Right kidney (tissue), 1 donor: ENCODE measurements at regions not wholly inside any gene's neighbourhood (a gene's known extent, or its start where the extent isn't known, plus 50 kb on each side); places are given as distances from the start of the nearest gene placed in this dataset.
"Not testable (repeated sequence)": the region's sequence is repeated elsewhere in the genome, so short reads cannot be mapped to it uniquely, and the experiment has no call there.

Experiments used
- DNase-seq: peaks from one replicate; pipeline ENCODE4 v3.0.0-alpha.2; 2016

DNA sequence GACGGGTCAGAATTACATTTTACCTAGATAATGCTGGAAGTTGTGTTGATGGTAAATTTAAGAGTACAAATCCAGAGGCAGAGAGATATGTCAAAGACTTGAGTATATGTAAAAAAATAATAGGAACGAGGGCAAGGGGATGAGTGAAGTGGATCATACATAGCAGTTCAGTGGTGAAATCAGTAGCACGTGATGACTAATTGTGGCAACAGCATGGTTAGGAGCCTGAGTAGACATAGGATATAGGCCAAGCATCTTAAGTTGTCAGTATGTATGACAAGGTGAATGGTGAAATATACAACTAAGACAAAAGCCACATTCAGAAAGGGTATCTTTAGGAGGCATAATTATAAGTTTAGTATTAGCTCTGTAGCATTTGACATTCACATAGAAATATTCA is 826.5 kb upstream of the PIK3C3 start:
- DNase-seq, result no peak

DNA sequence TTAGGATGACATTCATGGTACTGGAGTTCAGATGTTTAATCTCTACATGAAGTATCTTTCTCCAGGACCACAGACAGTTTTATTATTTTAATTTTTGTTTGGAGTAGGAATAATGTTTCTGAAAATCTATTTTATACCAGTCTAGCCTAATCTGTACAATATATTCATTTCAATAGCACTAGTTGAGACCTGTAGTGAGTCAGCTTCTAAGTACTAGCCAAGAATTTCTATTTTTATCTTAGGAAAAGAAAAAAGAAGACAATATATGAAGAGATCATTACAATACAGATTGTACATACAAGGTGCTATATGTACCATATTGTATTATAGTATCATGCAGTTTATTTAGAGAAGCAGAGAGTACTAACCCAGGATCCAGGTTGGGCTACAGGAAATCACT is 826.9 kb upstream of the PIK3C3 start:
- no peak for DNase-seq

DNA sequence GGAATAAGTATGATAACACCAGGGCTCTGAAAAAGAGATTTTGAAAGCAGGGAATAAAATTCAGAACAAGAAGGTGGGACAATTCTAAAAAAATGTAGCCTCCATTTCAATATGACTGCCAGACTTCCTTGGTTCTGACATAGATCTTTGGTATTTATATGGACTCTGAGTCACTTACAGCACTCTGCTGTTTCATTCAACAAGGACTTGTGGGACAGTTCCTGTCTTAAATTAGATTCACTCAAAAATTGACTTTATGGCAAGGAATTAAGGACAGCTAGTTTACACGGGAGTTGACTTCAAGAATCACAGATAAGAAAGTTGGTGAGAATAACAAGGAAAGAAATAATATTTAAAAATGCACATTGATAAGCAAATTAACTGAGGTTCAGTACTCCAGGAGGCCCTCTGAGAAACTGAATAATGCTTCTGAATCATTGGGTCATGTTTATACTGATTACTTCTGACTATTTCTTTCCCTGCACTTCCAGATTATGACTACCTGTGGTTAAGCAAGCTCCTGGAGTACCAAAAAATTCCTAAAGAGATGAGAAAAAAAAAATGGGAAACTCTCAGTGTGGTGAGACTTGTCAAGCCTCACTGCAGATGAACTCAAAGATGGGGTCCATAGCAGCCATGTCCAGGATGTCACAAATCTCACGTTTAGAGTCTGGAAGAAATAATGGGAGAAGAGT is 828.3 kb upstream of the PIK3C3 start:
- DNase-seq, result no peak

DNA sequence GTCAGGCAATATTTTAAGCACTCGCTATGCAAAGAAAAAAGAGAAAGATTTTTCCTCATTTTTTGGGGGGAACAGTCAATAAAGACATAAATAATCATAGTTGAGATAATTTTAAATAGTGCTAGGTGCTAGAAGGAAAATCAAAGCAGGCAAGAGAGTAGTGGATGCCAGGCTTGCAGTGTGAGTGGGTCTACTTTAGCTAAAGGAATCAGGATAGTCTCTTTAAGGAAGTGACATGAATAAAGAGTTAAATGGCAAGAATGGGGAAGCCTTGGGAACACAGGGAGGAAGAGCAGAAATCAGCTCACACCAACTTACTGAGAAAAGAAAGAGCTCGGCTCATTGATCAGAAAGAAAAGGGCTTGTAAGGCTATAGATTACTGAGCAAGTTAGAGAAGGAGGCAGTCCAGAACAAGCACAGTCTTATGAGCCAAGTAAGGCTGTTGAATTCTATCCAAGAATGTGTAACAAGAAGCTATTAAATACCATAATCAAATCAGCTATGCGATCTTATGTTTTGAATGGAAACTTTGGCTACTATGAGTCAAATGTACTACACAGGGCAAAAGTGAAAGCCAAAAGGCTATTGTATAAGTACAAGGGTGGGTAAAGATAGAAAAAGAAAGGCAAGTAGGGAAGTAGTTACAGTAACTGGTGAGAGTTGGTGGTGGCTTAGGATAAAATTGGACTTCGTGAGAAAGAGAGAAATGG is 833.8 kb upstream of the PIK3C3 start:
- DNase-seq, result no peak

DNA sequence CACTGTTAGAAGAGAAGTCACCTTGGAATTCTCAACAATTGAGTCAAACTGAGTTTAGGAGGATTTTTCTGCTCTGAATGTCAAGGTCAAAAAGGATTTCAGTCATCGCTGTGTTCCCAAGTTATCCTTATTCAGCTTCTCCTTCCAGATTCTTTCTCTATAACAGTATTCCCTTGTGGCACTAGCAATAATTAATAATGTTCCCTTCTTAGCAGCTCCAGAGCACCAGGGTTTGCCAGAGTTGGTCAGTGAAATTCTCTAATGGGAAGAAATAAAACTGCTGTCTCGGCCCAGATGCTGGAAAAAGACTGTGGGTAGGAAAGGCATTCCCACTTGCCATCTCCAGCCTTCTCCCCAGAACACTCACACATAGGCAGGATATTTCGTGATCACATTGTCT is 836.0 kb upstream of the PIK3C3 start:
- no peak for DNase-seq

DNA sequence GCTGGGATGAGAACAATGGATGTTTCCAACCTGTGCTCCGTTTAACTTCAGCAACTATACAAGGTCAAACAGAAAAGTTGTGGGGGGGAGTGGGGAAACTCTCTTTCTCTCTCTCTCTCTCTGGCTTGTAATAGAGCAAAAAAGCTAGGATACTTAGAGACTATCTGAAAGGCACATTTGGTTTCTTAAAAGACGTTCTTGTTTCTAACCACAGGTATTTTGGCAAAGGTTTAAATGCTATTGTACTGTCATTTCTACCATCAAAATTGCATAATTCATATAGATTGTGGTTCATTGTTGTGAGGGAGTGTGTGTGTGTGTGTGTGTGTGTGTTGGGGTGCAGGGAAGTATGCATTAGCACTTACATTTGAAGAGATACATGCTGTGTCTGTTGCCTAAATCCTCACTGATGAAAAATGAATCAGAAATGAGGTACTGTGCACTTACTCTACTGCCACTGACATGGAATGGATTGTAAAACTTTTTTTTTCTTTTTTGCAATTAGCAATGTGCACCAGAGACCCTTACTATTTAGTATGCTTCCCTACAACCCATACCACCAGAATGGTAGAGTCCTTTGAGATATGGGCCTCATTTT is 841.0 kb upstream of the PIK3C3 start:
- no peak for DNase-seq

DNA sequence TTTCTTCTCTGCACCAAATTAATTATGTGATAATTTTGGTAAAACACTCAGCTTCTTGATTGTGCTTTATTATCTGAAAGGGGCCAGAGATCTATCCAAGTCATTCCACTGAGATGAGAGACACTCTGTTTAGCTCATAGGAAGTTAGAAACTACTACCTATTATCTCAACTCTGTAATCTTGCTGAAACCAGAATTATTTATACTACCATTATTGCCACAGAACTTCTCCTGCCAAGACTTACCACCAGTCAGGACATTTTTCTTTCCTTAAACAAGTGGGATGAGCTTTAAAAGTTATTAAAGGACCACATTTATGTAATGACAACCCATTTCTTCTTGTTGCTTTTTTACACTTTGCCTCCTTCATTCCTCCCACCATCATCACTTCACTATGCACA is 855.6 kb upstream of the PIK3C3 start:
- DNase-seq, result no peak

DNA sequence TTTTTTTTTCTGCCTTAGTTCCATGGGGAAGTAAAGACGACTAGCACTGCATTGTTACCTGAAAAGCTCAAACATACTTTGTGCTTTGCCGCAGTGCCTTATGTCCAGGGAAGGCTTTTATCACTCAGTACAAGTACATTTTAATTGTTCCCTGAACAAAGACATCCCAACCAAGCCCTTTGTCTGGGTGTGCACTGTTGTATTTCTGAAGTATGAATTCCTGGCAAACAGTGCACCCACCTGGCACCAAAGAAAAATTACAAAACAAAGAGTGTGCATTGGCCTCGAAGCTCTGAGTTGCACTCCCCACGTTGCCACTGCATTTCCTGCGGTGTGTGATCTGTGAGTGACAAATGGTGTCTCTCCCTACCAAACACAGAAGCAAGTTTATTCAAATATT is 858.5 kb upstream of the PIK3C3 start:
- no peak for DNase-seq

DNA sequence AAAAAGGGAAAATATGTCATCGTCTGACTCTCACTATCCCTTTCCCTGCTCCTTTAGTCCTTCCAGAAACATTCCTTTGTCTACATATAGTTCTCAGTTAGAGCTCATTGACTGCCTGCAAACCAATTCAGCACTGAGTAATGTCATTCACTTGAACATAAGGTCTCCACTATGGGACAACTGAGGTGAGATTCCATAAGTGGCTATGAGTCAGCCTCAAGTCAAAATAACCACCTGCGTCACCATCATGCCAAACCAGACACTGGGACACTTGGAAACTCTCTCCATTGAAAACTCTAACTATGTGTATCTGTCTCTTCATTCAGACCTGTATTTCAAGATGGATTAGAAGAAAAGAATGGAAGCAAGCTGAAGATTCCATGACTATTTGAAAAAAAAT is 878.0 kb upstream of the PIK3C3 start:
- DNase-seq, result no peak

DNA sequence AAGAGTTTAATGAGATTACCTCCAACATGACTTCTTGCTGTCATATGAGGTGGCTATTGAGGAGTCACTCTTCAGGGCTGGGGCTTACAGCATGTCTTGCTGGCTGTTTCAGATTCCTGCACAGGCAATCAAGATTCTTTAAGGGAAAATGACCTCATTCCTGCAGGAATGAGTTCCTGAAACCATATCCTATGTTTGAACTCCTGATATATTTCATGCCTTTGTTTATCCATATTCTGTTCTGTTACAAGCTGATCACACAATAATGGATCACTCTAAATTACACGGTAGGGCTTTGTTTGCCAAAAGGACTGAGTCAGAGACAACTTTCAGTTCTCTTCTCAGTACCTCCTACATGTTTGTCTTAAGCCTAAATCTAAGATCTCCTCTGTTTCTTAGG is 879.8 kb upstream of the PIK3C3 start:
- DNase-seq, result no peak

DNA sequence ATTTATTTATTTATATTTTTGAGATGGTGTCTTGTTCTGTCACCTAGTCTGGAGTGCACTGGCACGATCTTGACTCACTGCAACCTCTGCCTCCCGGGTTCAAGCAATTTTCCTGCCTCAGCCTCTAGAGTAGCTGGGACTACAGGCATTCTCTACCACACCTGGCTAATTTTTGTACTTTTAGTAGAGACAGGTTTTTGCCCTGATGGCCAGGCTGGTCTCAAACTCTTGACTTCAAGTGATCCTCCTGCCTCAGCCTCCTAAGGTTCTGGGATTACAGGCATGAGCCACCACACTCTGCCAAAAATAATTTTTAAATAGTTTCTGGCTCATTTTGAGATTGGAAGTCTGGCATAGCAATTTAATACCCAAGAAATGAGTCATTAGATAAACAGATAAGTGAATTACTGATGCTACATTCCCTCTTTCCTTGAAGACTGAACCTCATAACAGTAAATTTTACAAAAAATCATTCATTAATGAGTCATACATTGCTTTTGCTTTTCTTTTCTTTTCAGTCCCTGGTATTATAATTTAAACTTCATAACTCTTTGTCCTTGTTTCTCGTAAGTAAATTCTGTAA is 881.6 kb upstream of the PIK3C3 start:
- no peak for DNase-seq

DNA sequence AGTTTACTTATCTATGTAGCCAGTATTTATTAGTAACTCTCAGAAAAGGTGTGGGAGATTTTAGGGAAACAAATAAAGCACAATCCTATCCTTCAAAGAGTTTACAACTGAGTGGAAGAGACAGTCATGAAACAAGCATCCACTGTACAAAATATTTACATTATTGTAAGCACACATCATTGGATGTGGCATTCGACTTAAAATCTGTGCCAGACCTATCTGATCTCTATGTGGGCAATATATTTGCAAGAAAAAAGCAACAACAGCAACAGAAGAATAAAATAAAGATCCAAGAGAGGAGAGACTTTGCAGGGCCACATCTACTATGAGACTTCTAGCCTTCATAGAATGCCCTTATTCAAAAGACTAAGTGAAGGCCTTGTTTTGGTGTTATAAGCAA is 882.1 kb upstream of the PIK3C3 start:
- no peak for DNase-seq

DNA sequence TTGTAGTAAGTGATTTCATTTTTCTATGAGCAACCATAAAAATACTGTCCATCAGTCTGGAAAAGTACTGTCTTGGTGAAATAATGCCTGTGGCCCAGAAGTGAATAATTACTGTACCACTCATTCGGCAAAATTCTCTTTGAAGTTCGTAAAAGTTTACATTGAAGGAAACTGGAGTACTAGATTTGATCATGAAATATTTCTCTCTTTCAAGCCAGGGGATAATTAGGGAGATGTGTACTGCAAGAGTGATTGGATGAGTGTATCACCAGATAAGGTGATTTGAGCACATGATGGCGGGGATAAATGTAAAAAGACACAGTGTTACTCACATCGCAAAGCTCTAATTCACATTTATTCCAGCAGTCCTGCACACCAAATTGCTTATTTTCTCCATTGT is 883.2 kb upstream of the PIK3C3 start:
- DNase-seq, result no peak

DNA sequence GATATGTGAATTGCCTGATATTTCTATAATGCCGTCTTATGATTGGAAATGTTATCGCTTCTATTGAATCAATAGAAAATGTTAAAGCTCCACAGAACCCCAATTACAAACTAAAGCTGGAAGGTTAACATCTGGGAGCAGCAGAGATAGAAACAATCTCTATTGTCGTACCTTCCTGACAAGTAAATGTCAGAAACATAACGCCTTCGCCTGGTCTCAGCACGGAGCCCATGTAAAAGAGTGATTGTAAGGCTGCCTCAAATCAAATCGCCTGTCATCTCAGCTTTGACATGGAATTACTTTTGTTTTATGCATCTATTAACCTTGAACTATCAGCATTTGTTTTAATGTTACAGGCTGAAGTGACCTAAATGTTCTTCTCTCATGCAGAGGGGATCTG is 885.9 kb upstream of the PIK3C3 start:
- DNase-seq, result no peak

DNA sequence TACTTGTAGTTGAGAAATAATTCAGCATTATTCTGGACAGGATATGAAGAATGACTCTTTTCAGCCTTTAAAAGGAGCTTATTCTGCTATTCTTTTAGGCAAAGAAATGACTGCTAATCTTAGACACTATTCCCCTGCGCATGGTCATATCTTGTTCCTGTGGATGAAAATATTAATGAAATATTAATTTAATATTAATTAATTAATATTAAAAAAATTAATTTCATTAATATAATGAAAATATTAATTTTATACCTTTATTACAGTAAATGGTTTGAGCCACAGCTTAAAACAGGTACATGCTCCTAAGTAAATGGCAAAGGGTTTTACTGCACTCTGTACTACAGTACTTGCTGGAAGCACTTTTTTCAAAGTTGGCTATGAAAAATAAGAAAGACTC is 890.1 kb upstream of the PIK3C3 start:
- no peak for DNase-seq

DNA sequence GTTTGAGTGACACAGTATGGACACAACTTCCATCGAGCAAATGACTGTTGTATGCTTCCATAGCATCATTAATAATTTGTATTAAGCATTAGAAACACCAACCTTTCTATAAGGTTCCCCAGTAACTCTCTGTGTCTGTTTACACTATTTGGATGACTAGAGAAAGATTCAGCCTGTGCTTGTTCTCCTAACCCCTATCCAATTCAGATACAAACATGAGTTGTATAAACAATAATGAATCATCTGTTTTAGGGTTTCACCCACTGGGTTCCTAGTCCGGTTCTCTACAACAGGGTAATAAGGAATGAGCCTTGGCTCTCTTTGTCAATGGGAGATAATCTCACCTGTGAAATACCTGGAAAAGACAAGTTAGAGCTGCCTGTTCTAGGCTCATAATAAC is 894.1 kb upstream of the PIK3C3 start:
- no peak for DNase-seq

DNA sequence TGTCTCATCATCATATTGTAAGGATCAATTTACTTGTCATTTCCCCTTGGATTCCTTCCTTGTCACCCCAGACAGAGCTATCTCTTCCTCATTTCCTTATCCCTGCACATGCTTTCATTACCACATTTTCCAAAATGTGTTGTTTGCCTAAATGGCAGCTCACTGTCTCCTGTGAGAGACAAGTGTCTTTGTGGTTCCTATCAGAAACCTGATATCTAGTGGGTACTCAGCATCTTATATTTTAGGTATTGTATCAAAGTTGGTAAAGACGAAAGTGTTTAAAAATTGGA is 896.0 kb upstream of the PIK3C3 start:
- no peak for DNase-seq

DNA sequence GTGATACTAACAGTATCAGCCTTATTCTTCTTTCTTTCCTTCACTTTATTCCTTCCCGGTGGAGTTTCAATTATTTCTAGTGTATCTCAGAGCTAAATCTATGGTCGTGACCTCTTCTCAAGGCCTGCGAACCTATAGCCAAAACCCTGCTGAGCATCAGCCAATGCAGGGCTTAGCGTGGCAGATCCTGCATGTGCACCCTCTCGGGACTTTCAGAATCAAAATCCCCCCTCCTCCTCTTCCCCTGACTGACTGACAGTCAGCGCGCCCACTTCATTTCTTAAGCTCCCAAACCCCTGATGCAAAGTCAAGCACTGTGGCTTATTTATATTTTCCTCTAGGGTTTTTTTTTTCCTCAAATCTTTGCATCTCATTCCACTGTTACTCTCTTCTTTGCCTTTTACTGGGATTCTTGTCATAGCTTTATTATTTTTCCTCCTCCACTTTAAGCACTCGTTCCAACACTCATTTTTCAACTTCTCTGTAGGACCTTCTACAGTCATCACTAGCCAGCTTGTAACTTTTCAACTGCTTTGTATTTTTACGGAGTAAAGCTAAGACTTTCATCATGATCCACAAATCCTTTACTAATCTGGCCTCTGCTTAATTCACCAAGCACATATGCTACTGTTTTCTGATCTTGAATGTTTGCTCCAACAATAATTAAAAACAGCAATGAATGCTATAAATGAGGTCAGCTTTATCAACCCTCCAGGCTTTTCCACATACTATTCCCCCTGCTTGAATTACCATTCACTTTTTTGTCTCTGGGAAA is 896.5 kb upstream of the PIK3C3 start:
- no peak for DNase-seq

DNA sequence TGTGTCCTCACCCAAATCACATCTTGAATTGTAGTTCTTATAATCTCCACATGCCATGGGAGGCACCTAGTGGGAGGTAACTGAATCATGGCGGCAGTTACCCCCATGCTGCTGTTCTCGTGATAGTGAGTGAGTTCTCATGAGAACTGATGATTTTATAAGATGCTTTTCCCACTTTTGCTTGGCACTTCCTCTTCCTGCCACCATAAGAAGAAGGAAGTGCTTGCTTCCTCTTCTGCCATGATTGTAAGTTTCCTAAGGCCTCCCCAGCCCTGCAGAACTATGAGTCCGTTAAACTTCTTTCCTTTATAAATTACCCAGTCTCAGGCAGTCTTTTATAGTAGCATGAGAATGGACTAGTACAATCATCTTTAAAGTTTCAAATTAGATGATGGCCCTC is 902.4 kb upstream of the PIK3C3 start:
- DNase-seq, result no peak

DNA sequence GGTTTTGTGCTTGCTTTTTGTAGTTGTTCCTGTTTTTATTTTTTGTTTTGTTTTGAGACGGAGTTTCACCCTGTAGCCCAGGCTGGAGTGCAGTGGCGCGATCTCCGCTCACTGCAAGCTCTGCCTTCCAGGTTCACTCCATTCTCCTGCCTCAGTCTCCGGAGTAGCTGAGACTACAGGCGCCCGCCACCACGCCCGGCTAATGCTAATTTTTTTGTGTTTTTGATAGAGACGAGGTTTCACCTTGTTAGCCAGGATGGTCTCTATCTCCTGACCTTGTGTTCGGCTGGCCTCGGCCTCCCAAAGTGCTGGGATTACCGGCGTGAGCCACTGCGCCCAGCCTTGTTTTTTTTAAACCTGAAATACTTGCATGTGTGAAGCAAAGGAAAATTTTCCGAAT is 908.8 kb upstream of the PIK3C3 start:
- not testable (repeated sequence) for DNase-seq

DNA sequence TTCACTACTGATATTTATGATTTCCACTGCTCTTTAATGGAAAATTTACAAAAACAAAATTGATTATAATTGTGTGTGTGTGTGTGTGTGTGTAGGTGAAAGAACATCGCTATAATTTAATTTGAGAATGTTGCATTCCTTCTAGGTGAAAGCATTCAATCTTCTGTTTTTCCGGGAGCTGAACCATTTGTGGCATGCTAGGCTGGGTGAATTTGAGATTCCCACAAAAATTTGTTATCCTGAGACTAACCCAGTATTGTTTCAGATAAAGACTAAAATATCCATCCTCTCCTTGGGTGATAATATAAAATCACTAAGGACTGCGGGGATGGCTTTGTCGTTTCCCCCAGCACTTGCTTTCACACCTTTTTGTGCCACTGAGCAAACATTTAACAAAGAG is 911.2 kb upstream of the PIK3C3 start:
- no peak for DNase-seq

DNA sequence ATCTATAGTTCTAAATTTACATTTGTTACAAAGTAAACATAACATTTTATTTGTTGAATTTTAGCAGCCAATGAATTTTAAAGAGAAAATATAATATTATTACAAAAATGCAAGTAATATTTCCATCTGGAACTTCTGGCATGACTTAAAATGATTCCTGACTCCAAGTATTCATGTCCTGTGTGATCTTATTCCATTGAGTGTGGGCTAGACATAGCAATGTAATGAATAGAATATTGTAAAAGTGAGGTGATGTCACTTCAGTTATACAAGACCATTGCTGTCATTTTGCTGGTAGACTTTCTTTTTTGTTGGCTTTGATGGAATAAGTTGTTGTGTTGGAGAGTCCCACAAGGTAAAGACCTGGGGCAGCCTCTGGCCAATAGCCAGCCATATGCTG is 912.2 kb upstream of the PIK3C3 start:
- DNase-seq, result no peak

DNA sequence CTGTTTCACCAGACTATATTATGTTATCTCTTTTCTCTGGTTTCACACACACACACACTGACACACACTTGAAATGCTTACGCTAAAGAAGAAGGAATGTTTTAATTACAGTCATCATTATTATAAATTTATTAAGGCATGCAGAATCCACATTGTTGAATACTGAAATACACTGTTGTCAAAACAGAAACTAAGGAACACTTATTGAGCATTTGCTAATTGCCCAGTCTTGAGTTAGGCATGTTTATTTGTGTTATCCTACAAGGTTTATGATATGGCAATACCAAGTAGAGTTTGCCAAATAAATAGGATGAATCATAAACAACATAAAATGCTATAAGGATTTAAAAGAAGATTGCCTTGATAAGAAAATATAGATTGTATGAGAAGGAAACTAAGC is 917.0 kb upstream of the PIK3C3 start:
- DNase-seq, result no peak
